SK-N-SH (cell line): ENCODE measurements at regions not wholly inside any gene's neighbourhood (a gene's known extent, or its start where the extent isn't known, plus 50 kb on each side); places are given as distances from the start of the nearest gene placed in this dataset.

Experiments used
- CHD2 ChIP-seq: fragments of 150-350 bp; IDR thresholded peaks from 2 replicates; pipeline ENCODE4 v1.6.1; 2018; ENCODE audit warnings: low read length; ENCODE audit not compliant: partially characterized antibody
- TAF1 ChIP-seq: IDR thresholded peaks from 2 replicates; pipeline ENCODE4 v1.6.1; 2012; ENCODE audit warnings: low read depth, mild to moderate bottlenecking, low read length, moderate library complexity, borderline replicate concordance
- TCF12 ChIP-seq: IDR thresholded peaks from 2 replicates; pipeline ENCODE4 v1.4.0; 2012
- TF ChIP-seq, protein P1 (sequence below): fragments of 200-600 bp; sonication (generic); IDR thresholded peaks from 2 replicates; pipeline ENCODE4 v1.6.1; 2017; ENCODE audit warnings: antibody characterized with exemption, mild to moderate bottlenecking, moderate library complexity

- TF ChIP-seq, protein P1, sequence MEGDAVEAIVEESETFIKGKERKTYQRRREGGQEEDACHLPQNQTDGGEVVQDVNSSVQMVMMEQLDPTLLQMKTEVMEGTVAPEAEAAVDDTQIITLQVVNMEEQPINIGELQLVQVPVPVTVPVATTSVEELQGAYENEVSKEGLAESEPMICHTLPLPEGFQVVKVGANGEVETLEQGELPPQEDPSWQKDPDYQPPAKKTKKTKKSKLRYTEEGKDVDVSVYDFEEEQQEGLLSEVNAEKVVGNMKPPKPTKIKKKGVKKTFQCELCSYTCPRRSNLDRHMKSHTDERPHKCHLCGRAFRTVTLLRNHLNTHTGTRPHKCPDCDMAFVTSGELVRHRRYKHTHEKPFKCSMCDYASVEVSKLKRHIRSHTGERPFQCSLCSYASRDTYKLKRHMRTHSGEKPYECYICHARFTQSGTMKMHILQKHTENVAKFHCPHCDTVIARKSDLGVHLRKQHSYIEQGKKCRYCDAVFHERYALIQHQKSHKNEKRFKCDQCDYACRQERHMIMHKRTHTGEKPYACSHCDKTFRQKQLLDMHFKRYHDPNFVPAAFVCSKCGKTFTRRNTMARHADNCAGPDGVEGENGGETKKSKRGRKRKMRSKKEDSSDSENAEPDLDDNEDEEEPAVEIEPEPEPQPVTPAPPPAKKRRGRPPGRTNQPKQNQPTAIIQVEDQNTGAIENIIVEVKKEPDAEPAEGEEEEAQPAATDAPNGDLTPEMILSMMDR = no peak
- no peak for TF ChIP-seq CHD2
- no peak for TF ChIP-seq TAF1
- no peak for TF ChIP-seq TCF12
These were observed 423.8 kb upstream of the ADGRB3 start for GRCh38 chr6:68211242-68211795.
